H1 (cell line): ENCODE measurements at regions not wholly inside any gene's neighbourhood (a gene's known extent, or its start where the extent isn't known, plus 50 kb on each side); places are given as distances from the start of the nearest gene placed in this dataset.

Experiments used
- ATF2 ChIP-seq: IDR thresholded peaks from 2 replicates; pipeline ENCODE4 v1.6.1; 2012; ENCODE audit warnings: low read length, inconsistent platforms

- TF ChIP-seq ATF2: no peak
Observed at GRCh38 chr10:71128311-71128980, 83.9 kb upstream of the UNC5B start (continued).
